OCI-LY3 (cell line): ENCODE measurements at regions not wholly inside any gene's neighbourhood (a gene's known extent, or its start where the extent isn't known, plus 50 kb on each side); places are given as distances from the start of the nearest gene placed in this dataset.

Experiments
- H2AFZ ChIP-seq: fragments of 200-600, 300-600 bp; shearing (Covaris generic); 2 replicates; pipeline ENCODE4 v1.6.0; 2014; ENCODE audit warnings: antibody characterized with exemption, low read depth, low read length
- H3K27ac ChIP-seq: fragments of 200-600, 300-600 bp; sonication (generic); 2 replicates; pipeline ENCODE4 v1.5.1; 2014; ENCODE audit warnings: mild to moderate bottlenecking, low read length, moderate library complexity, mixed read lengths
- H3K27me3 ChIP-seq: fragments of 200-600, 300-600 bp; sonication (generic); 2 replicates; pipeline ENCODE4 v1.6.1; 2014; ENCODE audit warnings: low read depth, low read length, mixed read lengths
- H3K36me3 ChIP-seq: fragments of 200-600, 300-600 bp; sonication (generic); replicated peaks from 2 replicates; pipeline ENCODE3; 2014; ENCODE audit warnings: low read depth, low read length, mixed read lengths
- H3K4me1 ChIP-seq: fragments of 300-600, 200-600 bp; sonication (generic); 2 replicates; pipeline ENCODE4 v1.6.1; 2014; ENCODE audit warnings: low read length, mixed read lengths
- H3K4me2 ChIP-seq: fragments of 200-600, 300-600 bp; sonication (generic); 2 replicates; pipeline ENCODE4 v1.6.1; 2014; ENCODE audit warnings: low read length, mixed read lengths
- H3K4me3 ChIP-seq: fragments of 300-600, 200-600 bp; sonication (generic); 2 replicates; pipeline ENCODE4 v1.5.1; 2014; ENCODE audit warnings: antibody characterized with exemption, mild to moderate bottlenecking, low read length, moderate library complexity
- H3K79me2 ChIP-seq: fragments of 300-600, 200-600 bp; shearing (Covaris generic); 2 replicates; pipeline ENCODE4 v1.6.1; 2014; ENCODE audit warnings: mild to moderate bottlenecking, low read length, mixed read lengths
- H3K9ac ChIP-seq: fragments of 300-600, 200-600 bp; shearing (Covaris generic); 2 replicates; pipeline ENCODE4 v1.6.0; 2014; ENCODE audit warnings: mild to moderate bottlenecking, low read length, moderate library complexity
- H3K9me3 ChIP-seq: fragments of 200-600, 300-600 bp; shearing (Covaris generic); 2 replicates; pipeline ENCODE4 v1.6.1; 2014; ENCODE audit warnings: low read length, mixed read lengths; ENCODE audit not compliant: insufficient read depth
- H4K20me1 ChIP-seq: fragments of 200-600, 300-600 bp; sonication (generic); 2 replicates; pipeline ENCODE4 v1.6.1; 2016; ENCODE audit warnings: low read length, mixed read lengths; ENCODE audit not compliant: insufficient read depth
- CTCF ChIP-seq: fragments of 200-600, 300-600 bp; sonication (generic); IDR thresholded peaks from 2 replicates; pipeline ENCODE4 v1.5.1; 2014; ENCODE audit warnings: antibody characterized with exemption, low read length, low read depth
- EZH2phosphoT487 ChIP-seq: fragments of 200-600 bp; shearing (Covaris generic); IDR thresholded peaks from 2 replicates; pipeline ENCODE4 v1.6.1; 2018; ENCODE audit warnings: antibody characterized with exemption, mixed run types, low read depth

GRCh38 chr6:1503811-1504210 lies 105.9 kb upstream of the FOXC1 start:
- Histone ChIP-seq H4K20me1 (no peaks in the 10 kb centered on the region), H3K9ac (no peak overlapping the region), H3K79me2 (no peaks in the 10 kb centered on the region), H3K4me2 (no peak overlapping the region), H2AFZ (no peak overlapping the region), H3K36me3 (no peaks in the 10 kb centered on the region), H3K4me1 (no peaks in the 10 kb centered on the region), H3K27me3 (0 out of 2 replicates have a peak, but pooled peaks cover 5% of the 10 kb centered on the region), H3K4me3 (no peak overlapping the region), H3K27ac (no peak overlapping the region), H3K9me3 (no peaks in the 10 kb centered on the region)
- TF ChIP-seq CTCF (no peak), EZH2phosphoT487 (no peak)

GRCh38 chr6:1504465-1504864 lies 105.2 kb upstream of the FOXC1 start:
- Histone ChIP-seq H3K27ac (no peak overlapping the region), H3K4me3 (no peak overlapping the region), H4K20me1 (no peaks in the 10 kb centered on the region)

GRCh38 chr6:1507251-1507650 lies 102.5 kb upstream of the FOXC1 start:
- Histone ChIP-seq H3K36me3 (no peaks in the 10 kb centered on the region), H4K20me1 (no peaks in the 10 kb centered on the region), H3K27me3 (0 out of 2 replicates have a peak, but pooled peaks cover 5% of the 10 kb centered on the region), H3K9ac (no peak overlapping the region), H3K9me3 (no peaks in the 10 kb centered on the region), H2AFZ (no peak overlapping the region), H3K4me3 (no peak overlapping the region), H3K79me2 (no peaks in the 10 kb centered on the region), H3K27ac (no peak overlapping the region), H3K4me2 (no peak overlapping the region), H3K4me1 (no peaks in the 10 kb centered on the region)
- TF ChIP-seq CTCF, result no peak
- no peak for TF ChIP-seq EZH2phosphoT487

More at GRCh38 chr6:1504465-1504864, 105.2 kb upstream of the FOXC1 start:
- no peak overlapping the region for H3K4me2 ChIP-seq
- no peaks in the 10 kb centered on the region for H3K36me3 ChIP-seq
- H3K9ac ChIP-seq, result no peak overlapping the region
- H3K4me1 ChIP-seq, result no peaks in the 10 kb centered on the region
- 0 out of 2 replicates have a peak, but pooled peaks cover 5% of the 10 kb centered on the region for H3K27me3 ChIP-seq
- TF ChIP-seq EZH2phosphoT487 (no peak), CTCF (no peak)
- H3K79me2 ChIP-seq, result no peaks in the 10 kb centered on the region
- H3K9me3 ChIP-seq, result no peaks in the 10 kb centered on the region
- H2AFZ ChIP-seq, result no peak overlapping the region

- Histone ChIP-seq H3K4me2 (no peak overlapping the region), H3K27ac (no peak overlapping the region), H3K27me3 (no peaks in the 10 kb centered on the region), H2AFZ (no peak overlapping the region), H3K4me3 (no peak overlapping the region), H3K9ac (no peak overlapping the region), H3K36me3 (no peaks in the 10 kb centered on the region), H4K20me1 (no peaks in the 10 kb centered on the region), H3K9me3 (no peaks in the 10 kb centered on the region), H3K4me1 (no peaks in the 10 kb centered on the region), H3K79me2 (no peaks in the 10 kb centered on the region)
- TF ChIP-seq CTCF, result no peak
Observed at GRCh38 chr6:1509241-1509640, 100.5 kb upstream of the FOXC1 start.
